Fibroblast of skin of abdomen (primary cell): ENCODE measurements at regions not wholly inside any gene's neighbourhood (a gene's known extent, or its start where the extent isn't known, plus 50 kb on each side); places are given as distances from the start of the nearest gene placed in this dataset.

Experiments used
- DNase-seq: peaks from one replicate; pipeline ENCODE4 v3.0.0-alpha.2; 2013

DNA sequence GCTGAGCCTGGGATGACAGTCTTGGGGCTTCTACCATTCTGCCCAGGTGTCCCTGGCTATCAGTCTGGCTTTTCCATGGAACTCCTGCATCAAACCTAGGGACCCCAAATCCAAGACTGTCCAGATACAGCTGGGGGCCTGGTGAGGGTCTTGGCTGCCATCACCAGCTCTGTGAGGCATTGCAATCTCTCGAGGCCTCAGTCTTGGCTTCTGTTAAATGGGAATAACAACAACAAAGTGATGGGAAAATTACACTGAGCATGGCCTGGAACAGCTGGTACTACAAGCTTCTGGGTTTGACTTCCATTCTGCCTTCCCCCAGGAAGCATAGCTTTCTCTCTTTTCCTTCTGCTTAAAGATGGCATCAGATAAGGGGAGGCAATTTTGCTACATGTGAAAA lies 50.0 kb upstream of the LCTL start:
- DNase-seq = no peak

DNA sequence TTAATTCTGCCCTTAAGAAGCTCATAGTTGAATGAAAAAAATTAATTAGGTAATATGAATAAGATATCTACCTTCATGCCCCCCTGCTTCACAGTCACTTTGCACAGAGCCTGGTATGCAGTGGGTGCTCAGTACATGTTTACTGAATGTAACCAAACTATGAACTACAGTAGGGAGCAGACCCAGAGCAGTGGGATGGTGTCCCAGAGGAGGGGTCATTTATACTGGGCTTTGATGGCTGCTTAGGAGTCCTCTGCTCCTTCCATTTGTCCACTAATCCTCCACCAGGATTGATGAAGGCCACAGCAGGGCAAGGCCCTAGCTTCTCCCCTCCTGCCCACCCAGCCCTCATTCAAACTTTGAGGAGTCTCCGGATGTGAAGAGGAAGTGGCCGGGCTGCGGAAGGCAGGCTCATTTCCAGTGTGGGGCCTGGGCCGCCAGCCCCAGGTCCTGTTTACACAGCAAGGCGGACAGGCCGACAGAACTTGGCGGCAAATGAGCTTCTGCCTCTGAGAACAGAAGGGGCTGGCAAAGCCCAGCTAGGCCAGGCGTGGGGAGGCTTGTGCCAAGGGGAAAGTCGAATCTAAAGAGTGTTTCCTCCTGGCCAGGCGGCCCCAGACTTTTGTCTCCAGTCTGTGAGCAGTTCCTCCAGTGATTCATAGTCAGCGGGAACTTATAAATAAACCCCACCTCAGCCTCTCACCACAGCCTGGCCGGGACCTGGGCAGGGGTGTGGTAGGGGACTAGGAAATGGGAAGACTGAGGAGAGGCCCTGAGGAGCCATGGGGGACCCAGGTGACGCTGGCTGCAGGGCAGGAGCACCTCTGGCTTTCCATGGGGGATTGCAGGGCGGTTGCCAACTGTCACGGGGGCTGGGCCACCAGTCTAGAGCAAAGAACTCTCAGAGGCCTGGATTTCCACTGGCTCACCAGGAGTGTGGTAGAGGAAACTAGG lies 51.6 kb upstream of the LCTL start:
- DNase-seq = peak; percentile 53

DNA sequence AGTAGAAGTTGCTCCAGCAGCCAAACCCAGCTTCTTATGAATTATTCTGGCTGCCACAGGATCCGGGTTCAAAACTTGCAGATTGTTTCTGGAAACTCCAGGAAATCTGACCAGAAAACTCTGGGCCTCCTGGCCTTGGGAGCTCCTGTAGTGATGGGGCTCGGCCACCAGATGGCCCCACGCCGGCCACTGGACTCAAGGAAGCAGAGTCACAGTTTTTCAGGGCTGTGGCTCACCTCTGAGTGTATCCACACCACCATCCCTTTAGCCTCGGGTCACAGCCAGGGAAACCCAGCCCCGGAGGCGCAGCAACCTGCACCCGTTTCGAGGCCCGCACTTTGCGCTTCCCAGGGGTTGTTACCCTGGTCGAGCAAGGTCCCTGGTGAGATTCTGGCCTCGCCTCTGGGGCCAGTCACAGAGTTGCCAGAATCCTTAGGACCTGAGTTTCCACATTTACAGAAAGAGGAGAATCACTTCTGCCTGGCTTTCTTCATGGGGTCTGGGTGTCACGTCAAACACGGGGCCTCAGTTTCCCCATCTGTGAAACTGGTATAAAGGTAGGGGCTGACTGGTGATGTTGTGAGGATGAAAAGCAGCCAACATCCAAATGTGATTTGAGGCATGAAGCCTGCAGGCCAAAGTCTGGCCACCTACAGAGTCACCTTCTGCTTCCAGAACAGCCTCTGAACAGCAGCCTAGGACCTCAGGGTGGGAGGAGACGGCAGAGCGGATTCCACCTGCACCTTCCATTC lies 53.5 kb upstream of the LCTL start:
- peak; percentile 61 for DNase-seq

DNA sequence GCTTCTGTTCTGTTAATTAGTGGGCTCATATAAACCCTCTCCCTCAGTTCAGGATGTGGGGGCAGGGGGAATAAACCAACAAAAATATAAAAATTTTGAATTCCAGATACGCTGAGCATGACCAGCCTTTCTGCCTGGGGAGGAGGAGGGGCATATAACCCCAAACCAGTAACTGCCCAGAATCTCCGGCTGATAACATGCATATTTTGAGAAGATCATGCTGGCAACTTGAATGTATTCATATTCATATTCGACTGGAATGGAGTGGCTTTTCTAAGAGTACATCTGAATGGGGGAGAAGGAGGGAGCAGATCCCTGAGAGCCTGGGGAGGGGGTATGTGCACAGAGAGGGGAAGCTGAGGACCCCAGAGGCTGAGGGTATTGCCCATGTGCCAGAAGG lies 54.5 kb upstream of the LCTL start:
- DNase-seq = no peak

DNA sequence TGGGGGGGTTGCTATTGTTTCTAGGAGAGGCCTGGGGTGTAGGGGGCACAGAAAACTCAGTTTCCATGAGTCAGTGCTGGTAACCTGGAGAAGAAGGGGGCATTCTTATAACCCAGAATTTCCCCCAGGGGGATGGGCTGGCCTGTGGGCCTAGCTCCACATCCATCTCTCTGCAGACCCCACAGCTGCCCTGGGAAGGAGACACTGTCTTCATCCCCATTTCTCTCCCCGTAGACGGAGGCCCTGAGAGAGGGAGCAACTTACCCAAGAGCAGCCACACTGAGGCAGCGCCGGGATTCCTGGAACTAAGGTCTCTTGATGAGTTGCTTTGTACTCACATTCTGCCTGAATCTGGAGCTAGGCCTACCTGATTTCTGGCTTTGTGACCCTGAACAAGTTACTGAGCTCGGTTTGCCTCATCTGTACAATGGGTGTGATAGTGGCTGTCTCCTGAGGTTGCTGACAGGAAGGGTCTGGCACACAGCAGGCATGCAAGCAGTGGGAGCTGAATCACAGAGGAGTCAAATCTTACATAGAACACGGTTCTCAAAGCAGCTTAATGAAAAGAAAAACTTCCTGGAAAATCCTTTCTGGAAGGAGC lies 55.0 kb upstream of the LCTL start:
- no peak for DNase-seq

DNA sequence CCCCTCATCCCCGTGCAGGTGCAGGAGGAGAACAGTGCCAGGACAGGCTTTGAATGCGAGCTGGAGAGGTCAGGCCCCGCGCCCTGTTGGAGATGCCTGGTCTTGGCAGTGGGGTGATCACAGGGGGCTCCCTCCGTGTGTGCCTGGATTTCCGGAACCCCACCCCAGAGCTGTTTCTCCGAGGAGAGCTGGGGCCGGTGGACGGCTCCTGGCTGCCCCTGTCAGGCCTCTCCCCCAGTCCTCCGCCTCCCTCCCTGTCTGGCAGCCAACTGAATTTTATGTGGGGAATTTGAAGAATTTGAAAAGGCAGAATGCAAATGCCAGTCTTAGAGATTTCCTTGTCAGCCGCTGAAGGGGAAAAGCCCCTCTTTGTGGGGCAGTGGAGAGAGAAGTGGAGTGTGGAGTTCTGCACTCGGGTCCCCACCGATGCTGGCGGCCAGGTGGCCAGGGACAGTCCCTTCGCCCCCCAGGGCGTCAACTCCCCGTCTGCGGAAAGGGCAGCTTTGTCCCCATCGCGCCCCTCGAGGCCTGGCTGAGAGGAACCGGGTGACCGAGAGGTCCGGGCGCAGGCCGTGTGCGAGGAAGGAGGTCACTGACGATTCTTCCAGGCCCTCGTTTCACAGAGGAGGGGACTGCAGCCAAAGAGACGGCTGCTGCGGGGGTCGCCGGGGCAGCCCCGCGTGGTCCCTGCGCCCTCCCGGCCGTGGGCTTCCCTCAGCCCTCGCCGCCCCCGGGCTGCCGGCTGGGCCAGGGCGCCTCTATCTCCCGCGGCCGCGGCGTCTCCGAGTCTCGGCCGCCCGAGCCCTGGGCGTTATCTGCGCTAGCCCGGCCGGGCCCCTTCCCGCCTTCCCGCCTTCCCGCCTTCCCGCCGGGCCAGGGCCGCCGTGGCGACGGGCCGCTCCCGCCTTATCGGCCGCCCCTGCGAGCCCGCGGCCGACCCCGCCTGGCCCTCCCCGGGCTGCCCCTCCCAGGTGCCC lies 56.0 kb upstream of the LCTL start:
- peak; percentile 56 for DNase-seq

GRCh38 chr15:66622591-66623022 lies 56.8 kb upstream of the LCTL start:
- no peak for DNase-seq

- no peak for DNase-seq
These were observed 58.1 kb upstream of the LCTL start for GRCh38 chr15:66623801-66624453.

- DNase-seq = no peak
These were observed 59.7 kb upstream of the LCTL start for GRCh38 chr15:66625531-66625930.

DNA sequence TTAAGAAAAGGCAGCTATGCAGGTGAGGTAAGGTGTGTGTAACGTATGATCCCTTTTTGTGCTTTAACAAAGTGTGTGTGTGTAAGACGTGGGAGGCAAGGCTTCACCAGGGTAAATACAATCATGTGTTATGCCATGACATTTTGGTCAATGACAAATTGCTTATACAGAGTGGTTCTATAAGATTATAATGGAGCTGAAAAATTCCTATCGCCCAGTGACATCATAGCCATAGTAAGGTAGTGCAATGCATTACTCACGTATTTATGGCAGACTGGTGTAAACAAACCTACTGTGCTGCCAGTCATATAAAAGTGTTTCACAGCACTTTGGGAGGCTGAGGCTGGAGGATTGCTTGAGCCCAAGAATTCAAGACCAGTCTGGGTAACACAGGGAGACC lies 60.2 kb upstream of the LCTL start:
- DNase-seq = no peak

- no peak for DNase-seq
These were observed 63.4 kb upstream of the LCTL start for GRCh38 chr15:66628976-66629723.

GRCh38 chr15:66629817-66630576 lies 64.2 kb upstream of the LCTL start:
- DNase-seq = no peak

- no peak for DNase-seq
These were observed 65.1 kb upstream of the LCTL start for GRCh38 chr15:66630801-66631351.

DNA sequence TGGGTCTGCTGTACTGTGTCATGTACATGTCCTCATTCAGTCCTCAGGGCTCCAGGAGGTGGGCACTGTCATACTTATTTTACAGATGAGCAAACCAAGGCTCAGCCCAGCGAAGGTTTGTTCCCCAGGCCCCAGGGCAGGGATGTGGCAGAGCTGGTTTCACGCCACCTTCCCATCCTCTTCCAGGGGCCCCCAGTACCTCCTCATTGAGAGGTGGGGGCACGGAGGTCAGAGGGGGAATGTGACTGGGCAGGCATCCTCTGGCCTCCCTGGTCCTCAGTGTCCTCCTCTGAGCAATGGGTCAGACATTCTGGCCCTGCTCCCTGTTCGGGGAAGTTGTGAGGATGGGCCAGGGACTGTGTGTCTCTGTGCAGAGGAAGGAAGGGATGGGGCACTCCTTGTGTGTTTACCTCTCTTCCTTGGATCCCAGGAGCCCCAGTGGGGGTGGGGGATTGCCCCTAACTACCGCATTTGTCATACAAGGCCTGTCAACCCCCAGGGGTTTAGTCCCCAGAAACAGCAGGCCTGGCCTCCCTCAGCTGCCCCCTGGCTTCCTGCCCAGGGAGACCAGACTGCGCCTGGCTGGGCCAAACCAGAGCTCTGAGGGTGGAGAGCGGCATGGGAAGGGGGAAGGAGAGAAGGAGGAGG lies 65.9 kb upstream of the LCTL start:
- no peak for DNase-seq

- no peak for DNase-seq
These were observed 67.5 kb upstream of the LCTL start for GRCh38 chr15:66633041-66633937.

- no peak for DNase-seq
These were observed 68.1 kb upstream of the LCTL start for GRCh38 chr15:66633938-66634250.

GRCh38 chr15:66634540-66634939 lies 67.5 kb upstream of the SMAD6 start:
- no peak for DNase-seq

- no peak for DNase-seq
These were observed 67.0 kb upstream of the SMAD6 start for GRCh38 chr15:66635006-66635405.
